Heart left ventricle (tissue), 16 donors: ENCODE measurements at regions not wholly inside any gene's neighbourhood (a gene's known extent, or its start where the extent isn't known, plus 50 kb on each side); places are given as distances from the start of the nearest gene placed in this dataset.

Source experiments
- ATAC-seq, 4 donors: fragments of 200-7000 bp; cut with Tn5 transposase; one replicate each; pipeline ENCODE4 v1.9.1; 2020 to 2022; ENCODE audit warnings: moderate library complexity in 4 of 4, mild to moderate bottlenecking in 3 of 4, moderate number of reproducible peaks in 1 of 4
- DNase-seq, 5 donors: peaks; one replicate each; pipeline ENCODE4 v3.0.0-alpha.2; 2020
- H3K27ac ChIP-seq, 12 donors: fragments of 200-600 bp; sonication (generic) in 4 of 12; one replicate each; pipeline versions ENCODE4 v1.5.0 to v1.8.0; 2016 to 2022; ENCODE audit warnings: mild to moderate bottlenecking in 2 of 12
- H3K27me3 ChIP-seq, 9 donors: fragments of 200-600 bp; sonication (generic) in 2 of 9; one replicate each; pipeline versions ENCODE4 v1.5.1 to v1.8.0; 2016 to 2022; ENCODE audit warnings: mild to moderate bottlenecking in 3 of 9
- H3K36me3 ChIP-seq, 9 donors: fragments of 200-600 bp; sonication (generic) in 2 of 9; one replicate each; pipeline versions ENCODE4 v1.5.0 to v1.8.0; 2018 to 2022; ENCODE audit warnings: mild to moderate bottlenecking in 2 of 9
- H3K4me1 ChIP-seq, 12 donors: fragments of 200-600 bp; sonication (generic) in 4 of 12; one replicate each; pipeline versions ENCODE4 v1.5.0 to v1.8.0; 2016 to 2022; ENCODE audit warnings: mild to moderate bottlenecking in 3 of 12
- H3K4me3 ChIP-seq, 12 donors: fragments of 200-600 bp; sonication (generic) in 4 of 12; one replicate each; pipeline versions ENCODE4 v1.5.0 to v1.8.0; 2017 to 2022; ENCODE audit warnings: mild to moderate bottlenecking in 9 of 12, moderate library complexity in 4 of 12
- H3K9me3 ChIP-seq, 12 donors: fragments of 200-600 bp; sonication (generic) in 4 of 12; one replicate each; pipeline versions ENCODE4 v1.5.0 to v1.8.0; 2016 to 2022; ENCODE audit warnings: mild to moderate bottlenecking in 1 of 12
- CTCF ChIP-seq, 12 donors: fragments of 200-600 bp; sonication (generic) in 4 of 12; IDR thresholded peaks; one replicate each; pipeline versions ENCODE4 v1.5.0 to v1.8.0; 2018 to 2022; ENCODE audit warnings: antibody characterized with exemption in 12 of 12, mild to moderate bottlenecking in 5 of 12
- POLR2A ChIP-seq, 2 donors: fragments of 450-650 bp; IDR thresholded peaks; one replicate each; pipeline ENCODE4 v1.6.1; 2017; ENCODE audit warnings: antibody characterized with exemption in 2 of 2, mild to moderate bottlenecking in 2 of 2, moderate library complexity in 2 of 2
- WGBS, 4 donors: extraction: QIAGEN DNeasy Blood & Tissue Kit in 2 of 4; methylation state at CpG; one replicate each; pipeline versions ENCODE4 v1.1.5 to v1.1.7; 2013 to 2018; 5-methylcytosine and 5-hydroxymethylcytosine counted together
- intact Hi-C, 10 donors: fragments of 100-400 bp; cut with DNase I; formaldehyde crosslinking; loops; one replicate each; pipeline versions ENCODE4 v1.11.1 to v1.14.2; 2022
- donor health status: ischemic (EF 13 %, LVEDD 7.1; RV severe dilation, severe dysfunction).
- donor health status: healthy with polysubstance abuse.
- donor health status: DM: no; HTN: yes; CAD: no.
- donor health status: DM: no; HTN: no; CAD: no.
- donor health status: ischemic (EF 25% LVEDD 6.9; RV normal size, moderate dysfunction).
- donor health status: ischemic (EF 25% LVEDD 5.7; RV mildly dilated, moderate dysfunction).
- donor health status: healthy.
- donor health status: DM: yes; HTN: yes; CAD: no.
- donor health status: ischemic (EF 35%, LVEDD 5.7; RV mildly dilated, moderate dysfunction).
- donor health status: nonischemic (EF 11% LVEDD 7.7; RV severe dilation, severe dysfunction).
- donor health status: DM: yes; HTN: yes; CAD: no.
- donor health status: PGD.
- donor health status: ischemic (EF 29% LVEDD 5.4; RV normal size, mild dysfunction).
- donor health status: nonischemic (EF 23%, LVEDD 6.1; RV moderate dilation, normal function).

GRCh38 chr18:75582406-75582821, 154.9 kb upstream of the SMIM21 start:
- TF ChIP-seq CTCF (IDR thresholded peaks at IDR 0.05) (no peak), POLR2A (IDR thresholded peaks at IDR 0.05) (no peak)
- intact Hi-C loops = no loop called here
- Histone ChIP-seq H3K27ac (no peak overlapping the region), H3K36me3 (no peaks in the 10 kb centered on the region), H3K9me3 (no peaks in the 10 kb centered on the region), H3K27me3 (no peaks in the 10 kb centered on the region), H3K4me1 (no peaks in the 10 kb centered on the region), H3K4me3 (no peak overlapping the region)
- no peak for ATAC-seq
- no peak for DNase-seq
- WGBS, 4 donors = 74 to 89% (median 88%) methylated on average over 3 of the region's 3 CpGs

GRCh38 chr18:75581336-75582131, 154.0 kb upstream of the SMIM21 start:
- Histone ChIP-seq H3K4me3 (no peak overlapping the region), H3K36me3 (no peaks in the 10 kb centered on the region), H3K27me3 (no peaks in the 10 kb centered on the region), H3K4me1 (no peaks in the 10 kb centered on the region), H3K9me3 (no peaks in the 10 kb centered on the region), H3K27ac (no peak overlapping the region)
- WGBS, 4 donors = 59 to 67% (median 62%) methylated on average over 8 of the region's 8 CpGs
- no peak for TF ChIP-seq CTCF (IDR thresholded peaks at IDR 0.05)
- TF ChIP-seq POLR2A (IDR thresholded peaks at IDR 0.05) = no peak
- ATAC-seq = no peak
- intact Hi-C loops = no loop called here
- no peak for DNase-seq

- no peaks in the 10 kb centered on the region for H3K4me1 ChIP-seq
- no peaks in the 10 kb centered on the region for H3K9me3 ChIP-seq
- H3K36me3 ChIP-seq = no peaks in the 10 kb centered on the region
- TF ChIP-seq POLR2A (IDR thresholded peaks at IDR 0.05) = no peak
- TF ChIP-seq CTCF (IDR thresholded peaks at IDR 0.05) = no peak
- DNase-seq (no peak), ATAC-seq (no peak)
- WGBS, 4 donors = 84 to 94% (median 88%) methylated on average over 3 of the region's 3 CpGs
- no peak overlapping the region for H3K4me3 ChIP-seq
- intact Hi-C loops = no loop called here
- no peaks in the 10 kb centered on the region for H3K27me3 ChIP-seq
- no peak overlapping the region for H3K27ac ChIP-seq
Observed at GRCh38 chr18:75574187-75574586, 146.7 kb upstream of the SMIM21 start.

GRCh38 chr18:75563150-75563549, 135.6 kb upstream of the SMIM21 start:
- 86 to 92% (median 89%) methylated on average over 5 of the region's 5 CpGs for WGBS, 4 donors
- Histone ChIP-seq H3K4me3 (no peak overlapping the region), H3K4me1 (no peaks in the 10 kb centered on the region), H3K27me3 (no peaks in the 10 kb centered on the region), H3K27ac (no peak overlapping the region), H3K36me3 (no peaks in the 10 kb centered on the region), H3K9me3 (no peaks in the 10 kb centered on the region)
- DNase-seq = no peak
- intact Hi-C loops = loop anchor here in 1 of 10 donors (10.0 kb wide), 1 partner anchor 1352 kb away; no protein-coding TSS in a partner anchor
- ATAC-seq = no peak
- TF ChIP-seq CTCF (IDR thresholded peaks at IDR 0.05) = no peak
- no peak for TF ChIP-seq POLR2A (IDR thresholded peaks at IDR 0.05)
